SKM-1 (cell line): ENCODE measurements at regions not wholly inside any gene's neighbourhood (a gene's known extent, or its start where the extent isn't known, plus 50 kb on each side); places are given as distances from the start of the nearest gene placed in this dataset.
"Not testable (repeated sequence)": the region's sequence is repeated elsewhere in the genome, so short reads cannot be mapped to it uniquely, and the experiment has no call there.

Source experiments
- DNase-seq: peaks from one replicate; lab custom pipeline; 2025; ENCODE audit not compliant: unreplicated experiment; lab: John Stamatoyannopoulos, UW

DNA sequence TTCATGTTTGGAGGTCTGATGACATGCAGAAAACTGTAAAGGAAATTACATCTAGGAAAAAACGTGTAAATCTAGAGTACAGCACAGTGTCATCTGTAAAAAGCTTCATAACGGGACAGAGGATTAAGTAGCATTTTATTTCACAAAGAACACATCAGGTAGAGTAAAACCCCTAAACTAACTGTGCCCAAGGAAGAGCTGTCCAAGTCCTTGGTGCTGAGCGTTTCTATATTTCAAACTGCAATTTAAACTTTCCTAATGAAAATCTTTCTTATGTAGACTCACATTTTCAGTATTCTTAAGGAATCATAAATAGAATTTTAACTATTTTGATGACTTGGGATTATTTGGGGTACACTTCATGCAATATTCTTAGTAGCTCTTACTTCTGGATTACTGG, 646.2 kb downstream of the IPMK start:
- no peak for DNase-seq

DNA sequence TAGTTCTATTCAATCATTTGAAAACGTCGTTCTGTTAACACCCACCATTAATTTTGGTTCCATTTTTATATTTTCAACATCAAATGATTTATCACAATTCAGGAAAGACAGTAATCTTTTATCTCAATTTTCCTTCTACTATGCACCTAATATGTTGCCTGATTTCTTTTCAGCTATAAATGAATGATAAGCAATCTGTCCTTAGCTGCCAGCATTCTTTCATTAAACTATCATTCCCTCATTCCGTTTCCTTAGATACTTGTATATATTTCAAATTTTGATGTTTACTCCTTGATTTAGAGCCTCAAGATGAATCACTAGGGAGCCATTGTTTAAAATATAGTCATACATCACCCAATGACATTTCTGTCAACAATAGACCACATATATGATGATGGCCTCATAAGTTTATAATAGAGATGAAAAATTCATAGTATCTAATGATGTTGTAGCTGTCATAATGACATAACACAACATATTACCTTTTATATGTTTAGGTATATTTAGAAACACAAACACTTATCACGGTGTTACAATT, 661.7 kb downstream of the IPMK start:
- DNase-seq, result no peak

DNA sequence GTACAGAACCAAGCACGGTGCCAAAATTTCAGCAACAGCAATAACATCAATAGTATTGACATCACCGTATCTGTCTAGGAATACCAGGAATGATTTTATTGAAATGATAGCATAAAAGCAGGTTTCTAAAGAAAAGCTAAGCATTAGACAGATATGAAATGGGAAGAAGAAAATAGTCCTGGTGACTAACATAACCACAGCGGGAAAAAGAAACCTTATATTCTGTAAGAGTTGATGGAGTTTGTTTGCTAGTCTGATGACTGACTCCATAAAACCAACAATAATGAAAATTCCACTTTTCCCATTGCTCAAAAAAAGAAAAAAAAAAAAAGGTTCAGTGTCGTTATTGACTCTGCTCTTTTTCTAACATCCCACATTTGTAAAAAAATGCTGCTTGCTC, 668.3 kb downstream of the IPMK start:
- no peak for DNase-seq

- DNase-seq, result no peak
These were observed 673.6 kb downstream of the IPMK start for GRCh38 chr10:57593983-57594573.

- DNase-seq, result peak; percentile 10
These were observed 687.8 kb downstream of the IPMK start for GRCh38 chr10:57579926-57580325.

GRCh38 chr10:57562211-57562610, 705.5 kb downstream of the IPMK start:
- DNase-seq, result no peak

DNA sequence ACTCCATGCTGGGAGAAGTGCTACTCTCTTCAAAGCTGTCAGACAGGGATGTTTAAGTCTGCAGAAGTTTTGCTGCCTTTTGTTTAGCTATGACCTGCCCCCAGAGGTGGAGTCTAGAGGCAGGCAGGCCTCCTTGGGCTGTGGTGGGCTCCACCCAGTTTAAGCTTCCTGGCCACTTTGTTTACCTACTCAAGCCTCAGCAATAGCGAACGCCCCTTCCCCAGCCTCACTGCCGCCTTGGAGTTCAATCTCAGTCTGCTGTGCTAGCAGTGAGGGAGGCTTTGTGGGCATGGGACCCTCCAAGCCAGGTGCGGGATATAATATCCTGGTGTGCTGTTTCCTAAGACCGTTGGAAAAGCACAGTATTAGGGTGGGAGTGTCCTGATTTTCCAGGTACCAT, 715.9 kb downstream of the IPMK start:
- not testable (repeated sequence) for DNase-seq

DNA sequence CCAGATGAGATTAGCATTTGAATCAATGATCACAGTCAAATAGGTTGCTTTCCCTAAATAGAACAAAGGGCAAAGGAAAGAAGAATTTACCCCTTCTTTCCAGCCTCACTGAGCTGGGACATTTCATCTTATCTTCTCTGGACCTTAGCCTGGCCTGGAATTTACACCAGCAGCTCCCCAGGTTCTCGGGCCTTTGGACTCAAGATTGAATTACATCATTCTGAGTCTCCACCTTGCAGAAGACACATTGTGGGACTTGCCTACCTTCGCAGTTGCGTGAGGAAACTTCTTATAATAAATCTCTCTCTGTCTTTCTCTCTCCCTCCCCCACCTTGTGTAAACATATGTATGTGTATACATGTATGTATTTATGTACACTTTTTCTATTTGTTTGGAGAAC, 732.4 kb downstream of the IPMK start:
- DNase-seq, result no peak

- DNase-seq, result no peak
These were observed 754.1 kb downstream of the IPMK start for GRCh38 chr10:57513637-57514036.

DNA sequence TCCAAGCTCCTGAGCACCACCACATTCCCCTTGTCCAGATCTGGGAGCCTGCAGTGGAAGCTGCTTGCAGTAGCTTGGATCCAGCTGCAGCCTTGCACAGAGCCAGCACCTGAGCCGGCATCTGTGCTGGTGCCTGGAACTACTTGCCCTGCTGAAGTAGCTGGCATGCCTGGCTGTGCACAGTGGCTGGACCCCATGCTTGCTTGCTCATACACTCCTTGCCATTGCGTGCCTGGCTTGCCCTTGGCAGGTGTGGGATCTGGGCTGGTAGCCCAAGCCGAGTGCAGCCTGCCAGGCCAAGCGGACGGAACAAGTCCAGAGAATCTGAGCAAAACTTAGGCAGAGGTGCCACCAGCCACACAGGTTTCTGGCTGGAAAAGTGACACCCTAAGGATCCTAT, 759.9 kb downstream of the IPMK start:
- DNase-seq, result no peak

DNA sequence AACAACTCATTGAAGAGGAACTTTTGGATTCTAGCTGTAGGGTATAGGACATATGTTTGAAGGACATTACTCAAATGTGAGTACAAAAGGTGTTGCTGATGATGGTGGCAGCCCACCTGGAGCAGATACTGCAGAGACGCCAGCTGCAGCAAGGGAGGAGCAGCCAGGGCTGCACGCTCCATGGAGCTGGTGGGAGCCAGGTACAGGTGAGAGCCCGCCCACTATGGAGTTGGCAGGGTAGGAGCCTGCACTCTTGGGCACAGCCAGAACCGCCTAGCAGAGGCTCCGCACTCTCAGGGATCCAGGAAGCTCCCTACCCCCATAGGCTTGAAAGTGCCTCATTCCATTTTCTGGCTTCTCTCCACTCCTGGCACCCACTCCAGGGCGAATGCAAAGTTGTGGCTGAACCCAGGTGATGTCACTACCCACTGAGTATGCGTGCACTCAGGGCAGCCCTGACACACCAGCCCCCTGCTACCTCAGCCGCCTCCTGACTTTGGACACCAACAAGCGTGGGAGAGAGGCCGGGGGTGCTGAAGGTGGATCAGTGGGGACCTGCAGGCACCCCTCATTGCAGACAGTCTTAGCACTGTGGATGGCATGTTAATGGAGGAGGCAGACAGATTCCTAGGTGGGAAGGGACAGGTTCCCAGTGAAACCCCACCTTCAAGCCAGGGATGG, 761.1 kb downstream of the IPMK start:
- DNase-seq, result no peak

- DNase-seq, result no peak
These were observed 773.2 kb downstream of the IPMK start for GRCh38 chr10:57494486-57494885.

DNA sequence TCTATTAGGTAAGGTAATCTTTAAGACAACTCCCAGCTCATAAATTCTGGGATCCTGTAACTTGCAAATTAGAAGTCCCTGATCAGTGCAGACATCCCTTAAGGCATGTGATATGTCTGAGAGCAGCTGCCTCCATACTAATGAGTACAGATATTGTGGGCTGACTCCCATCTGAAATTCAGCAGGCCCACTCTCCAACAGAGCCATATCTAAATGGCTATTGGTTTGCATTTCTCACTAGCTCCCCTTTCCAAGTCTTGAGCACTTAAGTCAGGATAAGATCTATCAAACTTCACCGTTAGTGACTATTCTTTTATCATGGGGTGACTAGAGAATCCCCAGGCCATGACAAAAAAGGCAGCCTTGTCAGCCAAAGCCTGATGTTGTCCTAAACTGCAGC, 785.4 kb downstream of the IPMK start:
- DNase-seq, result no peak

DNA sequence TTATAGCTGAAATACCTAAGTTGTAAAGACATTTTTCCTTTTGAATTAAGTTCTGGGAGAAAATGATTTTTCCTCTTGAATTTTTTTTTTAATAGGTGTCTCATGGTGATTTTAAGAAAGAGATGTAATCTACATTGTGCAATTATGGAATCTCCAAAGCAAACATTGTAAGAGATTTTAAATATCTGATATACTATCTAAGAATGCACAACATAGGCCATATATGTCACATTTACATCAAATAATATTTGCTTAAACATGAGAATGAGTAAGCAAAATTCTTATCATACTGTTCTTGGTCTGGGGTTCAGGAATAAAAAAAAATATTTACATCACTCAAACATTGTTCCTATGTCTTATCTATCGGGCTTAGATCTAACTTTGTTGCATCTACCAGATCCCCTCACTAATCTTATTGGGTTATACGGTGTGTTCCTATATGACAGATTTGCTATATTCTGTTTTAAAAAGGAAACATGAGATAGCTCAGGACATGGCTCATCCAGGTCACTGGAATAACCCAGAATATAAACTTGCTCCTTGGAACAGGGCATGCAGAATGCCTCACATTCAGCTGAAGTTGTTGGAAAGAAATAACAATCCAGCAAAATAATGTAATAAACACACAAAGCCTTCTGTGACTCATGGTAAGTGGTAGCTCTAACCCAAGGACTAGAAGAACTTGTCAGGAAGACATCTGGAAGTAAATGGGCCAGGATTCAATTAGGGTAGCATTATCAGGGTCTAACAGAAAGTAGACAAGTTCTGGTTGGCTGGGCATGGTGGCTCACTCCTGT, 794.7 kb downstream of the IPMK start:
- DNase-seq, result no peak

GRCh38 chr10:57468894-57469432, 798.7 kb downstream of the IPMK start:
- DNase-seq, result no peak

DNA sequence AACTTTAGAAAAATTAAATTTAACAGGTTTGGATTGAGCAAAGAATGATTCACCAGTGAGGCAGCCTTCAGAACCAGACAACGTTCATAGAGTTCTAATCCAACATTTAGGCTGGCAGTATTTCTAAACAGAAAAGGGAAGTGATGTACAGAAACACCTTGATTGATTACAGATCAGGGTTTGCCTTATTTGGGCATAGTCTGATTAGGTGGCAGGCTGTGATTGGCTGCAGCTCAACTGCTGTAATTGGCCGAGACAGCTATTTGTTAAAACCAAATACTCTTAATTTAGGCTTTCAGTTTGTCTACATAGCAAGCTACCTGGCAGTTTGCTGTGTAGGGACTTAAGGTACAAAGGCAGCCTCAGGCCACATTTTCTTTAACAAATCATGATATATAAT, 802.5 kb downstream of the IPMK start:
- no peak for DNase-seq

GRCh38 chr10:57460540-57460939, 807.2 kb downstream of the IPMK start:
- DNase-seq, result no peak

DNA sequence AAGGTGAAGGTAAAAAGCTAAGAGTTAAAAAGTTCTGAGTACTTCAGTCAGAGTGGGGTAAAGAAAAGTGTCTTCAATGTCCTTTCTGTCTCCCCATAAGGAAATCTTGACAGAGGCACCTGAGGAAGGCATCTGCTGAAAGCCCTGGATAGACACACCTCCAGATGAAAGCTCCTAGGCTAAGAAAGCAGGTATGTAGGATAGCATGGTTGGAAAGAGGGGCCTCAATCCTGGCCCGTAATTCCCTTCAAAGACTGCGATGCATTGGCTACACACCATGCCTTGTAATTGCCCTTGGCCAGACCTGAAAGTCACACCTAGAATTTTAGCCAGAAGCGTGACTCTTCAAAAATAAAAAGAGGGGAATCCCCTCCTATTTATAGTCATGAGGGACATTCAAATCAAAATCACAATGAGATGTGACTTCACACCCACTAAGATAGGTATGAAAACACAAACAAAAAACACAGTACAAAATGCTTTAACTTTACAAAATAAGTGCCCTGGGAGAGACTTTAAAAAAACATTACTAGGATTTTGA, 809.7 kb downstream of the IPMK start:
- DNase-seq, result no peak

- no peak for DNase-seq
These were observed 837.3 kb downstream of the IPMK start for GRCh38 chr10:57430376-57430775.

GRCh38 chr10:57420881-57421280, 846.8 kb downstream of the IPMK start:
- no peak for DNase-seq

GRCh38 chr10:57418476-57418875, 849.2 kb downstream of the IPMK start:
- DNase-seq, result no peak
